A549 (cell line): ENCODE measurements at regions not wholly inside any gene's neighbourhood (a gene's known extent, or its start where the extent isn't known, plus 50 kb on each side); places are given as distances from the start of the nearest gene placed in this dataset.

Experiments
- E2F6 ChIP-seq: IDR thresholded peaks from 2 replicates; pipeline ENCODE4 v1.6.1; 2012; ENCODE audit warnings: low read depth, borderline replicate concordance
- TF ChIP-seq, protein P1 (sequence below): fragments of >200 bp; sonication (Bioruptor Twin); formaldehyde crosslinking; IDR thresholded peaks from 3 replicates; pipeline ENCODE4 v1.5.1; 2016

DNA sequence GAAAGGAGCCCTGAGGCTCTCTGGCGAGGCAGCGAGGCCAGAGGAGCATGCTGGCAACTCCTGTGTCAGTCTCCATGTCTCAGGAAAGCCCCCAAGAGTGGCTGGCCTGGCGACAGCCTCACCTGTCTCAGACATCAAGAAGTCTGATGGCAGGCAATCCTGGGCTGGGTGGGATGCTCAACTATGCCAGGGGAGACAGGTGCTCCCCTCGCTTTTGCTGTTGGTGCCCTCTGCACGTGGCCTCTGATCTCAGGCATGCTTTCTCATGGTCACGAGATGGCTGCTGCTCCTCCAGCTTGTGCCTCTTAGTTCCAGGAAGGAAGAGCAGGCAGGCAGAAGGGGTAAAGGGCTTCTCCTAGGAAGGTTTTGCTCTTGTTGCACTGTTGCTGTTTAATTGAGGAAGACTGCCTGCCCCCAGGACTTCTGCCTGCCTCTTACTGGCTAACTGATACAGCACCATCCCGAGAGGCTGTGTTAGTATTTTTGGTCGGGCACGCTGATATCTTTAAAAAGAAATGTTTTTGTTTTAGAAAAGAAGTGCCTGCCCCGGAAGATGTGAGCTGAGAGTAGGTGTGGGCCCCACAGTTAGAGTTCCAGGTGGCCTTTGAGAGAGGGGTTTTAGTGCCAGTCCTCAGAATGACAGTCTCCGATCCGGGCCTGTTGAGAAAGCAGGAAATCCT is 344.8 kb upstream of the HS6ST1 start:
- TF ChIP-seq, protein P1, sequence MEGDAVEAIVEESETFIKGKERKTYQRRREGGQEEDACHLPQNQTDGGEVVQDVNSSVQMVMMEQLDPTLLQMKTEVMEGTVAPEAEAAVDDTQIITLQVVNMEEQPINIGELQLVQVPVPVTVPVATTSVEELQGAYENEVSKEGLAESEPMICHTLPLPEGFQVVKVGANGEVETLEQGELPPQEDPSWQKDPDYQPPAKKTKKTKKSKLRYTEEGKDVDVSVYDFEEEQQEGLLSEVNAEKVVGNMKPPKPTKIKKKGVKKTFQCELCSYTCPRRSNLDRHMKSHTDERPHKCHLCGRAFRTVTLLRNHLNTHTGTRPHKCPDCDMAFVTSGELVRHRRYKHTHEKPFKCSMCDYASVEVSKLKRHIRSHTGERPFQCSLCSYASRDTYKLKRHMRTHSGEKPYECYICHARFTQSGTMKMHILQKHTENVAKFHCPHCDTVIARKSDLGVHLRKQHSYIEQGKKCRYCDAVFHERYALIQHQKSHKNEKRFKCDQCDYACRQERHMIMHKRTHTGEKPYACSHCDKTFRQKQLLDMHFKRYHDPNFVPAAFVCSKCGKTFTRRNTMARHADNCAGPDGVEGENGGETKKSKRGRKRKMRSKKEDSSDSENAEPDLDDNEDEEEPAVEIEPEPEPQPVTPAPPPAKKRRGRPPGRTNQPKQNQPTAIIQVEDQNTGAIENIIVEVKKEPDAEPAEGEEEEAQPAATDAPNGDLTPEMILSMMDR = no peak
- no peak for TF ChIP-seq E2F6
